NCI-H146 (cell line): ENCODE measurements at regions not wholly inside any gene's neighbourhood (a gene's known extent, or its start where the extent isn't known, plus 50 kb on each side); places are given as distances from the start of the nearest gene placed in this dataset.

Source experiments
- DNase-seq: peaks from one replicate; lab custom pipeline; 2025; lab: John Stamatoyannopoulos, UW

GRCh38 chr16:64162613-64163375 is 959.1 kb downstream of the CDH11 start:
- no peak for DNase-seq

- DNase-seq, result no peak
Measured at GRCh38 chr16:64159976-64160375, 961.9 kb downstream of the CDH11 start.

GRCh38 chr16:64158941-64159588 is 962.8 kb downstream of the CDH11 start:
- DNase-seq, result no peak

- DNase-seq, result no peak
Measured at GRCh38 chr16:64153718-64154117, 968.1 kb downstream of the CDH11 start.

- DNase-seq, result no peak
Measured at GRCh38 chr16:64151990-64152767, 969.7 kb downstream of the CDH11 start.

- DNase-seq, result no peak
Measured at GRCh38 chr16:64150193-64150592, 971.7 kb downstream of the CDH11 start.

- DNase-seq, result no peak
Measured at GRCh38 chr16:64149756-64150155, 972.1 kb downstream of the CDH11 start.

- DNase-seq, result no peak
Measured at GRCh38 chr16:64148356-64148755, 973.5 kb downstream of the CDH11 start.

- DNase-seq, result no peak
Measured at GRCh38 chr16:64147941-64148340, 973.9 kb downstream of the CDH11 start.

GRCh38 chr16:64144617-64145016 is 977.2 kb downstream of the CDH11 start:
- DNase-seq, result no peak

GRCh38 chr16:64138621-64139020 is 983.2 kb downstream of the CDH11 start:
- DNase-seq, result no peak

GRCh38 chr16:64138006-64138405 is 983.9 kb downstream of the CDH11 start:
- DNase-seq, result no peak

- no peak for DNase-seq
Measured at GRCh38 chr16:64136743-64137142, 985.1 kb downstream of the CDH11 start.

GRCh38 chr16:64136314-64136713 is 985.5 kb downstream of the CDH11 start:
- DNase-seq, result no peak

- no peak for DNase-seq
Measured at GRCh38 chr16:64133366-64133765, 988.5 kb downstream of the CDH11 start.

- DNase-seq, result no peak
Measured at GRCh38 chr16:64132759-64133361, 989.0 kb downstream of the CDH11 start.

GRCh38 chr16:64132190-64132589 is 989.7 kb downstream of the CDH11 start:
- no peak for DNase-seq

- DNase-seq, result no peak
Measured at GRCh38 chr16:64131423-64131822, 990.4 kb downstream of the CDH11 start.

- no peak for DNase-seq
Measured at GRCh38 chr16:64130140-64130539, 991.7 kb downstream of the CDH11 start.

- DNase-seq, result no peak
Measured at GRCh38 chr16:64122177-64122576, 999.7 kb downstream of the CDH11 start.

- DNase-seq, result no peak
Measured at GRCh38 chr16:64121473-64121872, 1000.4 kb downstream of the CDH11 start.

- no peak for DNase-seq
Measured at GRCh38 chr16:64116151-64116550, 1005.7 kb downstream of the CDH11 start.

- DNase-seq, result no peak
Measured at GRCh38 chr16:64109241-64109640, 1012.6 kb downstream of the CDH11 start.
